Kasumi-1 (cell line): ENCODE measurements at regions not wholly inside any gene's neighbourhood (a gene's known extent, or its start where the extent isn't known, plus 50 kb on each side); places are given as distances from the start of the nearest gene placed in this dataset.

ENCODE experiments used
- DNase-seq, 2 experiments: peaks; one replicate each; lab custom pipeline; 2025; lab: John Stamatoyannopoulos, UW

DNA sequence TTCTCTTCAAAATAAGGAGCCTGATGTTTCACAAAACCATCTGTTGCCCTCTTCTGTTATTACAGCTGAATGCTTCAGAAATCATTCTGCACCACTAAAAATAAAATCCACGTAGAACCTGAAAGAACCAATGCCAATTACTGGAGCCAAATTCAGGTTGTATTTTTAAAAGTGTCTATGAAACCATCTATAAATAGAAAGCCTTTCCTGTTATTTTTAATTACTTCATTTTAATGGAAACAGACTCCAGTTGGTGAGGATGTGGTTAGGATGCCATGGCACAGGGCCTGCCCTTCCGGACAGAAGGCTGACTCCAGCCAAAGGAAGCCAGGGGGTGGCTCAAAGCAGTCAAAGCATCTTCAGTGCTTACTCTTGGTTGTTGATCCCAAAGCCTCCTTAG, 119.8 kb downstream of the TENT4A start:
- peak; percentile 20 to 38 for DNase-seq

DNA sequence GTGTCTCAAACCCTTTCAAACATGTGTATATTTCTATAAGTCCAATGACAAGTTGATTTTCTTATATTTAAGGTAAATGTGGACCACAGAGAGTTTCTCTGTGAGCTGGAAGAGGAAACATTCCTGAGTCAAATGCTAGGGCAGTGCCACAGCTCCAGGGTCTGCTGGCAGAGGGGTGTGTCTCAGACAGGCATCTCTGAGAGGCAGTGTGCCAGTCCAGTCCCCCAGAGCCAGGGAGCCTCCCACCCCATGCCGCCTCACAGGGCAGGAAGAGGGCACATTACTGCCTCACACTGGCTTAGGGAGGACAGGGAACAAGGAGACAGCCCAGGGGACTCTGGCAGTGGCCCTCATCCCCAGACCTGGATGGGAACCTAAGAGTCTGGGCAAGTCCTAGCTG, 120.2 kb downstream of the TENT4A start:
- DNase-seq, result no peak

- no peak for DNase-seq
Measured at GRCh38 chr5:6837095-6837494, 123.9 kb downstream of the TENT4A start.

DNA sequence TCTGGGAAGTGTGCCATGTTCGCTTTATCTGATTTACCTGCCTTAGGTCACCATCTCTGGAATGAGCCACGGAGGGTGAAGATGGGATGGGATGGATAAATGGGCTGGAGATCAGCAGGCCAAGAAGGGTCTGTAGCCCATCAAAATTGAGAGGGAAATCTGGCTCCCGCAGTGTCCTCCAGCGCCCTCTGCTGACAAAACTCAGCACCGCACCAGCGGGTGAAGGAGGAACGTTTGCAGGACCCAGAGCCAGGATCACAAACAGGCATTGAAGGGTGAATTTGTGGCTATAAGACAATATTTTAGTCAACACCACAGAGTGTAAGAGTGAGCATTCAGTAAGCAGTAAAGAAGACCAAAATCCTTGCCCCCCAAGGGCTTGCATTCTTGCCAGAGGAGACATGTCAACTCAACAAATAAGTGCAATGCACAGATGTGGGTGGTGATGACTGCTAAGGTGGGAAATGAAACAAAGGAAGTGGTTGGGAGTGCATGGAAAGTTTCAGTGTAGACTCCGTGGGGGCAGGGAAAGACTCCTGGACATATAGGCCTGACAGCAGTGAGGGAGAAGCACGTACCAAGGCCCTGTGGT, 124.4 kb downstream of the TENT4A start:
- peak; percentile 9 to 30 for DNase-seq

DNA sequence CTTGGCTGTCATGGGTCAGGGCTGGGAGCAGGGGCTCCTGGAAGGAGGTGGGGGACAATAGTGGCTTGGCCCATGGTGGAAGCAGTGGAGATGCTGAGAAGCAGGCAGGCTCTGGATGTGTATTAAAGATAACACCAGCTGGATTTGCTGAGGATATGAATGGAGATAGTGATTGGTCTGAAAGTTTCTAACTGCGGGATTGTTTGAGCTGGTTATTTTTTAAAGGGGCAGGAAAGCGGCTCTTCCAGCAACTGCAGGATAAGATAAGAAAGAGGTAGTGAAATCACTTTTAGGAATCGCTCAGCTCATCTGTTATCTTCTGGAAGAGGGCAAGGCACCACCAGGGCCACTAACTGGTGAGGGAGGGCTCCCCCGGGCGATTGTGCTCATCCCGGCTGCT, 125.5 kb downstream of the TENT4A start:
- DNase-seq, result no peak

DNA sequence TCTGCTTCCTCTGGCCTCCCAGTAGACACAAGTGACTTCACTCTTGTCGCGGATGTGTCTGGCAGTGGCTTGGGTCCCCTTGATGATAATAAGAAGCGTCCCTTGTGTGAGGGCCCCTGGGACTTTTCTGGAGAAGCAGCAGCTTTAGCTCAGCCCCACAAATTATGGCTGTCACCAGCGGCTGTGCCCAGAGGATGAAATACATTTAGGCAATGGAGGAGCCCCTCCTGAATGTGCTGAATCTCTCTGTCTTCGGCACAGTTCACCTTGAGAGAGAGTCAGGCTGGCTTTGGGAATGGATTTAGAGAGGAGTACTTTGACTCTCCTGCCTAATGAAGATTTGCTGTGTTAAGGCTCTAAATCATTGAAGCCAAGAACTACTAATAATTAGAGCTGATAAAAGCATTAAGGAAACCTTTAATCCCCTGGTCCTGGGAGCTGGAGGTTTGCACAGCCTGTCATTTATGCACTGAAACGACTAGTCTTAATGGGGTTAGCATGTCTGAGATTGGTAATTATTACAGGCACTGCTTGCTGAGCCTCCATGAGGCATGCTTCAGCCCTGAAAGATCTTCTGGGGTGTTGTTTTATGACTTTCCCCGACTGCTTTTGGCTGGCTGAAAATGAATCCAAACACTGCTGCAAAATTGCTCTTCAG, 127.0 kb downstream of the TENT4A start:
- DNase-seq, result no peak

- no peak for DNase-seq
Measured at GRCh38 chr5:6843335-6843734, 130.1 kb downstream of the TENT4A start.

- DNase-seq, result no peak
Measured at GRCh38 chr5:6843821-6844220, 130.6 kb downstream of the TENT4A start.

DNA sequence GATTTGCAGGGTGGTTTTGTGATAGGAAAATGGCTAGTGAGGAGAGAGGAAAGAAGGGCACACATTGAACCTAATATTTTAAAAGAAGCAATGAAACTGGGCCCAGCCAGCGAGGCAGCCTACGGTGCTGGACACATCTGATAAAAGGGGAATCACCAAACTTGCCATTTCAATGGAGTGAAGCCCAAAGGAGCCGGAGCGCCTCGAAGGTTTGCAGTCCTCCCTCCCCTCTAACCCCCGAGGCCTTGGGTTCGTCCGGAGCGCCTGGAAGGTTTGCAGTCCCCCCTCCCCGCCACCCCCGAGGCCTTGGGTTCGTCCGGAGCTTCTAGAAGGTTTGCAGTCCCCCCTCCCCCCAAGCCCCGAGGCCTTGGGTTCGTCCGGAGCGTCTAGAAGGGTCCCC, 132.6 kb downstream of the TENT4A start:
- DNase-seq, result no peak

DNA sequence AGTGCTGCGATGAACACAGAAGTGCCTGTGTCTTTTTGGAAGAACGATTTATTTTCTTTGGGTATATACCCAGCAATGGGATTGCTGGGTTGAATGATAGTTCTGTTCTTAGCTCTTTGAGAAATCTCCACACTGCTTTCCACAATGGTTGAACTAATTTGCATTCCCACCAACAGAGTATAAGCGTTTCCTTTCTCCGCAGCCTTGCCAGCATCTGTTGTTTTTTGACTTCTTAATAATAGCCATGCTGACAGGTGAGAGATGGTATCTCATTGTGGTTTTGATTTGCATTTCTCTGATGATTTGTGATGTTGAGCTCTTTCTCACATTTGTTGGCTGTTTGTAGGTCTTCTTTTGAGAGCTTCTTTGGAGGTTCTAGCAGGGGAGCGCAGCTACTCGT, 134.6 kb downstream of the TENT4A start:
- no peak for DNase-seq

- DNase-seq, result no peak
Measured at GRCh38 chr5:6849316-6850105, 136.3 kb downstream of the TENT4A start.

DNA sequence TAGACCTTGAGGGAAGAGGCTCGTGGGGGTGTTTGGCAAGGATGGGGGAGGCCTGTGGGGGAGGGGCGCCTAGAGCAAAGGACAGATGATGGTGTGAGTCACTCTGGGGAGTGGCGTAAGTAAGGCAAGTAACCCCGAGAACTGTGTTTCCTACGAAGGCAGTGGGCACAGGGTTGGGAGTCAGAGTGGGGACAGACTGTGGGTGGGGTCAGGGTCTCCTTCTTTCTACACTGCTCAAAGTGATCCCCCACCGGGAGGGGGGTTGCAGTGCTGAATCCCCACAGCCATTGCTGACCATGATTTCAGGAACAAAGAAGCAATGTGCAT, 136.8 kb downstream of the TENT4A start:
- DNase-seq, result no peak

GRCh38 chr5:6856653-6857052, 143.4 kb downstream of the TENT4A start:
- DNase-seq, result no peak

- DNase-seq, result no peak
Measured at GRCh38 chr5:6858419-6858818, 145.2 kb downstream of the TENT4A start.

DNA sequence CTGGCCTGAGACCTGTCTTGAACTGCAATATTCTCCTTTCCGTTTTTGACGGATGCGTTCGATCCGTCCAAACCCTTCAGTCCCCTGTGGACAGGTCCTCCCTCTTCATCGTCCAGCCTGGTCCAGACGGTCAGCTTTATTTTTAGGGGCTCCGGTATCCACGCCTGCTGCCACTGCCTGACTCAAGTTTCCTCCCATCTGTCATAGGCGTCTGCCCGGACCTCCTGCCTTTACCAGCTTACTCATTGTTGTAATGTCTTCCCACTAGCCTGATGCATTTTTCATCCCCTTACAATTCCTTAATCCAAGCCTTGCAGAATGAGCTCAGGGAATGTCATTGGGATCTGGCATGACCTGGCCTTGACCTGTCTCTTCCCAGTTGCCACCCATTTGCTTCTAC, 145.8 kb downstream of the TENT4A start:
- no peak for DNase-seq

- no peak for DNase-seq
Measured at GRCh38 chr5:6859951-6860638, 146.9 kb downstream of the TENT4A start.

DNA sequence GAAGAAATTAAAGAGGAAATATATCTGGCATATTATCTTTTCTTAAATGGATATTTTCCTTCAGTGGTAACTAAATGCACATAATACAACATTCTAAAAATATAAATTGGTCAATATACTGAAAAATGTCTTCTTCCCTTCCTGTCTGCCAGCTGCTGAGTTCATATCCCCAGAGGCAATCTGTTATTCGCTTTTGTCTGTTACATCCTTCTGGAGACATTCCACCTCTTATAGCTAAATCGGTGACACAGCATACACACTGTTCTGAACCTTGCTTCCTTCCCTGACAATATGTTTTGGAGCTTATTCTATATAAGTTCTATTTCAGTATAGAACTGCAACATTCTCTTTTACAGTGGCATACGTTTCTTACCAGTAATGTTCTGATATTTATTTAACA, 147.8 kb downstream of the TENT4A start:
- no peak for DNase-seq

DNA sequence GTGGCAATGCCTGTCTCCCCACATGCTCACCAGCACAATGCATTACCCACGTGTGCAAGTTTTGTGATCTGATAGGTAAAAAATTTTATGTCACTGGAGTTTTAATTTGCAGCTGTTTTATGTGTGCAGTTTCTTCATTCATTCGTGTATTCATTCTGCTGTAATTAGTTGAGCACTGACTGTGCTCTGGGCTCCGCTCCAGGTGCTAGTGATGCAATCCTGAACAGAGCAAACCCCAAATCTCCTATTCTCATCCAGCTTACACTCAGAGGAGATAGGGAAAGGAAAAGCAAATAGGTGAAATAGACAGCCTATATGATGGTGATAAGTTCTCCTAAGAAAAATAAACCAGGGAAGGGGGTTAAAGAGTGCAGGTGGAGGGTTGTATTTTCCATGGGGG, 148.4 kb downstream of the TENT4A start:
- no peak for DNase-seq

DNA sequence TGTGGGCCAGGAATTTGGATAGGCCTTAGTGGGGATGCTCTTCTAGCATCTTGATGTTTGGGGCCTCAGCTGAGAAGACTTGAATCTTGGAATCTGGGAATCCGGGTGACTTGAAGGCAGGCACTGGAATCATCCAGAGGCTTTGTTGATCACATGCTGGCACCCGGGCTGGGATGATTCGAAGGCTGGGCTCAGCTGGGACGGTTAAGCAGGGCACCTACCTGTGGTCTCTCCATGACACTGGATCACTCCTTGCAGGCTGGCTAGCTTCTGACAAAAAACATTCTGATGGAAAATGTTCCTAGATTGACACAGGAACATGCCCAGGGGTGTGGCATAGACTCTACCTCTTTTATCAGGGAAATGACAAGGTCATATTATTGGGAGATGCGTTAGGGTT, 149.1 kb downstream of the TENT4A start:
- no peak for DNase-seq

DNA sequence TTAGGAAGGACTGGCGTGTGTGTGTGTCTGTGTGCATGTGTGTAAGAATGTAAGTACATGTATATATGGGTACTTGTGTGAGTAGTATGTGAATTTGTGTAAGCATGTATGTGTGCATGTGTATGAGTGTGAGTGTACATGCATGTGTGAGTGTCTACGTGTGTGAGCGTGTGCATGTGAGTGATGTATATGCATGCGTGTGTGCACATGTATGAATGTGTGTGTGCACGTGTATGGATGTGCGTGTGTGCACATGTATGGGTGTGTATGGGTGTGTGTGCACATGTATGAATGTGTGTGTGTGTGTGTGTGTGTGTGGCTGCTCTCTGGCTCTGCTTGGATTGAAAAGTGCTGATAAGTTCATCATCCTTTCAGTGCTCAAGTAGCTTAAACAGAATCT, 154.5 kb downstream of the TENT4A start:
- no peak for DNase-seq

GRCh38 chr5:6868171-6868570, 154.9 kb downstream of the TENT4A start:
- no peak for DNase-seq

DNA sequence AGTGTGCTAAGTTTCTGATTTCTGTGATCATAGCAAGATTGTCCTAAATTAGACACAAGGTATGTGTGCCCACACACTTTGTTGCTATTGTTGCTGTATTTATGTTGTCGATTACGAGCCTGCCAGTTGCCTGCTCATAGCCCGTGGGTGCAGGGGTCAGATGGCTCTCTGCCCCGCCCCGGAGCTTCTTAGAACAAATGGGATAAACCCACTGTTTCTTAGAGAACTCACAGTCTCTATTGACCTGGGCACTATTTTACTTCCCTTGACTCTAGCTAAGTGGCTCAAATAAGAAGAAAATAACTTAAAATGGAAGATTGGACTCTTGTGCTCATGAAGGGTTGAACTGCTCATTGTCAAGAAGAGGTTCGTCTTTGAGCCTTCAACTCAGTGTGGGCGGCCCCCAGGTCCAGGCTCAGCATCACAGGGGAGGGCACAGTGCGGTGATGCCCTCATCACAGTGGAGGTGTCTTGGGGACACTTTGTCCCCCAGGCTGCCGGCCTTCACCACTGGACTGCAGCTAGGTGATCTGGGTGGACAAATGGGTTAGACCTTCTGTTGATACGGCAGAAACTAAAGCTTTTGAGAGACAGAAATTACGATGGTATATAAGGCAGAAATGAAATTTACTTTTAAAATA, 155.5 kb downstream of the TENT4A start:
- DNase-seq, result no peak
